HepG2 (cell line): ENCODE measurements at regions not wholly inside any gene's neighbourhood (a gene's known extent, or its start where the extent isn't known, plus 50 kb on each side); places are given as distances from the start of the nearest gene placed in this dataset.

ENCODE experiments used
- ATAC-seq: fragments of 200-7000 bp; cut with Tn5 transposase; 3 replicates; pipeline ENCODE4 v1.9.1; 2020; ENCODE audit warnings: mild to moderate bottlenecking, moderate library complexity
- BruUV-seq: library from RNA; stranded (reverse); fragments of 400-500 nt; replicated peaks from 2 replicates; lab custom pipeline; 2021; lab: Mats Ljungman, UMichigan
- CTCF ChIA-PET: fragments of 300-600 bp; formaldehyde crosslinking; extraction: SDS; loops from one replicate; lab custom pipeline; 2021; ENCODE audit warnings: low total read pairs, inconsistent platforms, low intra/inter-chr PET ratio; lab: Yijun Ruan, JAX
- POLR2A ChIA-PET: fragments of 350-600 bp; sonication (Branson Sonifier 250); formaldehyde crosslinking; loops from one replicate; lab custom pipeline; 2020; ENCODE audit warnings: antibody characterized with exemption, inconsistent platforms; lab: Yijun Ruan, JAX
- DNase-seq: peaks from one replicate; pipeline ENCODE4 v3.0.0-alpha.2; 2015; ENCODE audit warnings: low spot score
- FAIRE-seq: peaks from 3 replicates; lab custom pipeline; 2011; peaks lifted over from hg19 to GRCh38; lab: Jason Lieb, UNC
- H2AFZ ChIP-seq: one replicate; pipeline ENCODE4 v1.6.1; 2011; ENCODE audit warnings: low read length, inconsistent platforms
- H3K27ac ChIP-seq: fragments of 300-600 bp; 3 replicates; pipeline ENCODE4 v1.8.0; 2011; ENCODE audit warnings: mixed run types, mild to moderate bottlenecking, mixed read lengths, low read length, inconsistent platforms; ENCODE audit not compliant: insufficient read depth; ENCODE audit errors: extremely low read length
- H3K27me3 ChIP-seq, 2 experiments: fragments of 200-600 bp in 1 of 2; 2 replicates in 1 of 2; 3 replicates in 1 of 2; pipeline versions ENCODE4 v1.6.0 to v1.8.0; 2011; ENCODE audit warnings: low read length in 2 of 2, mild to moderate bottlenecking in 2 of 2, moderate library complexity in 2 of 2, inconsistent platforms in 1 of 2; ENCODE audit not compliant: insufficient read depth in 2 of 2, control insufficient read depth in 1 of 2
- H3K36me3 ChIP-seq, 2 experiments: fragments of 200-600 bp in 1 of 2; replicated peaks in 1 of 2; 2 replicates in 1 of 2; 3 replicates in 1 of 2; pipeline versions ENCODE4 v1.5.1 to v1.8.0; 2011; ENCODE audit warnings: low read length in 2 of 2, inconsistent platforms in 1 of 2; ENCODE audit not compliant: insufficient read depth in 2 of 2, control insufficient read depth in 1 of 2
- H3K4me1 ChIP-seq: 2 replicates; pipeline ENCODE4 v1.5.1; 2012; ENCODE audit warnings: low read length, inconsistent platforms; ENCODE audit not compliant: insufficient read depth
- H3K4me2 ChIP-seq: 2 replicates; pipeline ENCODE4 v1.6.0; 2011; ENCODE audit warnings: low read depth, low read length, inconsistent platforms
- H3K4me3 ChIP-seq, 3 experiments: fragments of 200-600 bp in 1 of 3; sonication (generic), shearing (Covaris generic) in 1 of 3; replicated peaks in 1 of 3; 2 replicates each; pipeline ENCODE4 v1.5.1; 2011 to 2016; ENCODE audit warnings: low read length in 3 of 3, inconsistent platforms in 2 of 3, low read depth in 2 of 3, mild to moderate bottlenecking in 2 of 3, control low read depth in 1 of 3, mixed read lengths in 1 of 3; ENCODE audit not compliant: insufficient read depth in 1 of 3
- H3K79me2 ChIP-seq: one replicate; pipeline ENCODE4 v1.6.1; 2011; ENCODE audit warnings: low read length, inconsistent platforms; ENCODE audit not compliant: insufficient read depth
- H3K9ac ChIP-seq: 2 replicates; pipeline ENCODE4 v1.6.0; 2011; ENCODE audit warnings: mild to moderate bottlenecking, low read depth, low read length, inconsistent platforms; ENCODE audit not compliant: insufficient read depth
- H3K9me3 ChIP-seq: 2 replicates; pipeline ENCODE4 v1.5.1; 2012; ENCODE audit warnings: mild to moderate bottlenecking, low read length
- H4K20me1 ChIP-seq: 2 replicates; pipeline ENCODE4 v1.6.0; 2011; ENCODE audit warnings: inconsistent platforms, mild to moderate bottlenecking, low read length, moderate library complexity; ENCODE audit not compliant: insufficient read depth
- CHD4 ChIP-seq: fragments of 200-600 bp; sonication (generic); IDR thresholded peaks from 2 replicates; pipeline ENCODE4 v1.7.0; 2017; ENCODE audit warnings: mild to moderate bottlenecking, low read length, borderline replicate concordance
- IRF1 ChIP-seq: sonication (generic); formaldehyde crosslinking; IDR thresholded peaks from 2 replicates; pipeline ENCODE4 v1.4.0; 2020; ENCODE audit warnings: low read depth, mild to moderate bottlenecking, missing genetic modification reagents
- ISL2 ChIP-seq: sonication (generic); formaldehyde crosslinking; IDR thresholded peaks from 2 replicates; pipeline ENCODE4 v1.5.0; 2020; ENCODE audit warnings: missing genetic modification reagents
- MAZ ChIP-seq, 2 experiments: sonication (generic) in 1 of 2; formaldehyde crosslinking in 1 of 2; IDR thresholded peaks; 2 replicates each; pipeline versions ENCODE4 v1.5.0 to v1.6.1; 2012 to 2020; ENCODE audit warnings: low read depth in 2 of 2, mild to moderate bottlenecking in 2 of 2, borderline replicate concordance in 1 of 2, improper control_type of control experiment in 1 of 2, low read length in 1 of 2, missing genetic modification reagents in 1 of 2, moderate library complexity in 1 of 2
- POLR2A ChIP-seq, 2 experiments: IDR thresholded peaks; 2 replicates each; pipeline ENCODE4 v1.6.1; 2011; ENCODE audit warnings: low read depth in 2 of 2, low read length in 2 of 2, mild to moderate bottlenecking in 1 of 2, moderate library complexity in 1 of 2; ENCODE audit not compliant: insufficient read depth in 1 of 2
- ZNF180 ChIP-seq: sonication (generic); formaldehyde crosslinking; IDR thresholded peaks from 2 replicates; pipeline ENCODE4 v1.4.0; 2020; ENCODE audit warnings: low read depth, missing genetic modification reagents, borderline replicate concordance
- WGBS: methylation state at CpG from one replicate; pipeline ENCODE4 v1.1.6; 2017; ENCODE audit warnings: low lambda C conversion rate; 5-methylcytosine and 5-hydroxymethylcytosine counted together
- in situ Hi-C: cut with HindIII; loops from 2 replicates; pipeline ENCODE4 v1.10.0; 2017; ENCODE audit warnings: low pct_unique_long_range_greater_than_20kb; ENCODE audit not compliant: extremely low pct_ligation_motif_present
- intact Hi-C: fragments of 100-400 bp; cut with micrococcal nuclease; formaldehyde crosslinking; loops from one replicate; pipeline ENCODE4 v1.10.0; 2022; ENCODE audit not compliant: unreplicated experiment
- TF ChIP-seq, protein P1 (sequence below): sonication (generic); formaldehyde crosslinking; IDR thresholded peaks from 2 replicates; pipeline ENCODE4 v1.4.0; 2020; ENCODE audit warnings: missing genetic modification reagents
- TF ChIP-seq, protein P2 (sequence below): sonication (generic); formaldehyde crosslinking; IDR thresholded peaks from 2 replicates; pipeline ENCODE4 v1.4.0; 2020; ENCODE audit warnings: mild to moderate bottlenecking, missing genetic modification reagents

GRCh38 chr18:10061566-10062140, 147.8 kb downstream of the VAPA start:
- BruUV-seq = no TSS peak
- 10% methylated on average over 4 of the region's 4 CpGs for WGBS
- H4K20me1 ChIP-seq = no peaks in the 10 kb centered on the region
- no peaks in the 10 kb centered on the region for H3K9me3 ChIP-seq
- TF ChIP-seq MAZ (IDR thresholded peaks at IDR 0.05; ENCODE audit: borderline replicate concordance, low read depth, low read length) = no peak
- TF ChIP-seq MAZ (CRISPR knock-in tag; IDR thresholded peaks at IDR 0.05; ENCODE audit: low read depth) = no peak
- TF ChIP-seq CHD4 = no peak
- no peak for TF ChIP-seq IRF1 (CRISPR knock-in tag)
- no peak for TF ChIP-seq POLR2A (IDR thresholded peaks at IDR 0.05; ENCODE audit: insufficient read depth in 1 of 2, low read depth in 2 of 2, low read length in 2 of 2)
- TF ChIP-seq ISL2 = no peak
- TF ChIP-seq ZNF180 = no peak
- TF ChIP-seq, protein P1, sequence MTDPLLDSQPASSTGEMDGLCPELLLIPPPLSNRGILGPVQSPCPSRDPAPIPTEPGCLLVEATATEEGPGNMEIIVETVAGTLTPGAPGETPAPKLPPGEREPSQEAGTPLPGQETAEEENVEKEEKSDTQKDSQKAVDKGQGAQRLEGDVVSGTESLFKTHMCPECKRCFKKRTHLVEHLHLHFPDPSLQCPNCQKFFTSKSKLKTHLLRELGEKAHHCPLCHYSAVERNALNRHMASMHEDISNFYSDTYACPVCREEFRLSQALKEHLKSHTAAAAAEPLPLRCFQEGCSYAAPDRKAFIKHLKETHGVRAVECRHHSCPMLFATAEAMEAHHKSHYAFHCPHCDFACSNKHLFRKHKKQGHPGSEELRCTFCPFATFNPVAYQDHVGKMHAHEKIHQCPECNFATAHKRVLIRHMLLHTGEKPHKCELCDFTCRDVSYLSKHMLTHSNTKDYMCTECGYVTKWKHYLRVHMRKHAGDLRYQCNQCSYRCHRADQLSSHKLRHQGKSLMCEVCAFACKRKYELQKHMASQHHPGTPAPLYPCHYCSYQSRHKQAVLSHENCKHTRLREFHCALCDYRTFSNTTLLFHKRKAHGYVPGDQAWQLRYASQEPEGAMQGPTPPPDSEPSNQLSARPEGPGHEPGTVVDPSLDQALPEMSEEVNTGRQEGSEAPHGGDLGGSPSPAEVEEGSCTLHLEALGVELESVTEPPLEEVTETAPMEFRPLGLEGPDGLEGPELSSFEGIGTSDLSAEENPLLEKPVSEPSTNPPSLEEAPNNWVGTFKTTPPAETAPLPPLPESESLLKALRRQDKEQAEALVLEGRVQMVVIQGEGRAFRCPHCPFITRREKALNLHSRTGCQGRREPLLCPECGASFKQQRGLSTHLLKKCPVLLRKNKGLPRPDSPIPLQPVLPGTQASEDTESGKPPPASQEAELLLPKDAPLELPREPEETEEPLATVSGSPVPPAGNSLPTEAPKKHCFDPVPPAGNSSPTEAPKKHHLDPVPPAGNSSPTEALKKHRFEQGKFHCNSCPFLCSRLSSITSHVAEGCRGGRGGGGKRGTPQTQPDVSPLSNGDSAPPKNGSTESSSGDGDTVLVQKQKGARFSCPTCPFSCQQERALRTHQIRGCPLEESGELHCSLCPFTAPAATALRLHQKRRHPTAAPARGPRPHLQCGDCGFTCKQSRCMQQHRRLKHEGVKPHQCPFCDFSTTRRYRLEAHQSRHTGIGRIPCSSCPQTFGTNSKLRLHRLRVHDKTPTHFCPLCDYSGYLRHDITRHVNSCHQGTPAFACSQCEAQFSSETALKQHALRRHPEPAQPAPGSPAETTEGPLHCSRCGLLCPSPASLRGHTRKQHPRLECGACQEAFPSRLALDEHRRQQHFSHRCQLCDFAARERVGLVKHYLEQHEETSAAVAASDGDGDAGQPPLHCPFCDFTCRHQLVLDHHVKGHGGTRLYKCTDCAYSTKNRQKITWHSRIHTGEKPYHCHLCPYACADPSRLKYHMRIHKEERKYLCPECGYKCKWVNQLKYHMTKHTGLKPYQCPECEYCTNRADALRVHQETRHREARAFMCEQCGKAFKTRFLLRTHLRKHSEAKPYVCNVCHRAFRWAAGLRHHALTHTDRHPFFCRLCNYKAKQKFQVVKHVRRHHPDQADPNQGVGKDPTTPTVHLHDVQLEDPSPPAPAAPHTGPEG (CRISPR knock-in tag) = no peak
- TF ChIP-seq, protein P2, sequence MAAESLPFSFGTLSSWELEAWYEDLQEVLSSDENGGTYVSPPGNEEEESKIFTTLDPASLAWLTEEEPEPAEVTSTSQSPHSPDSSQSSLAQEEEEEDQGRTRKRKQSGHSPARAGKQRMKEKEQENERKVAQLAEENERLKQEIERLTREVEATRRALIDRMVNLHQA (CRISPR knock-in tag) = no peak
- TF ChIP-seq, all 625 proteins: peak for 0
- H3K27me3 ChIP-seq = 0 out of 5 replicates have a peak, but pooled peaks cover 2 to 7% of the 10 kb centered on the region in 2 experiments
- ChIA-PET CTCF (no interaction called here), POLR2A (no interaction called here)
- H2AFZ ChIP-seq = no peak overlapping the region
- no peaks in the 10 kb centered on the region for H3K36me3 ChIP-seq
- in situ Hi-C loops = no loop called here
- H3K9ac ChIP-seq = no peak overlapping the region
- no peak for DNase-seq
- no peak overlapping the region for H3K4me3 ChIP-seq
- intact Hi-C loops = no loop called here
- FAIRE-seq = no peak
- no peaks in the 10 kb centered on the region for H3K4me1 ChIP-seq
- no peak overlapping the region for H3K27ac ChIP-seq
- no peak for ATAC-seq
- H3K4me2 ChIP-seq = no peak overlapping the region
- no peaks in the 10 kb centered on the region for H3K79me2 ChIP-seq
